ENCODE measurements at regions not wholly inside any gene's neighbourhood (a gene's known extent, or its start where the extent isn't known, plus 50 kb on each side); places are given as distances from the start of the nearest gene placed in this dataset.

DNA sequence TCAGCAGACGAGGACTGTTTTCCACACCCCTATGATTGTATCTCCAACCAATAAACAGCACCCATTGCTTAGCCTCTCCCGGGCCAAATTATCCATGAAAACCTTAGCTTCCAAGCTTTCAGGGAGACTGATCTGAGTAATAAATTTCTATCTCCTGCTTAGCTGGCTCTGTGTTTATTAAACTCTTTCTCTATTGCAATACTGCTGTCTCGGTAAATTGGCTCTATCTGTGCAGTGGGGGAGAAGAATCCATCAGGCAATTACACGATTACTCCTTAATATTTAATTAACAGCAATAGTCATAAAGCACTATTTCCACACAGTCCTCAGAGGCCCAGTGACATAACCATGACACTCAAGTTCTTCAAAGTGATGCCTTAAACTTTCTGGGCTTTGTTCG lies 1122.8 kb downstream of the TYW1 start:
- H3K27ac ChIP-seq = no peak overlapping the region
- no peak overlapping the region for H3K4me3 ChIP-seq
- DNase-seq = no peak
- ATAC-seq = no peak
- H3K36me3 ChIP-seq = no peaks in the 10 kb centered on the region
- H3K27me3 ChIP-seq (ENCODE audit: low read depth) = no peaks in the 10 kb centered on the region
- TF ChIP-seq CTCF (IDR thresholded peaks at IDR 0.05) = no peak
- no peaks in the 10 kb centered on the region for H3K4me1 ChIP-seq
- intact Hi-C loops (cut with DNase I) = no loop called here
- peaks cover 14% of the 10 kb centered on the region for H3K9me3 ChIP-seq

DNA sequence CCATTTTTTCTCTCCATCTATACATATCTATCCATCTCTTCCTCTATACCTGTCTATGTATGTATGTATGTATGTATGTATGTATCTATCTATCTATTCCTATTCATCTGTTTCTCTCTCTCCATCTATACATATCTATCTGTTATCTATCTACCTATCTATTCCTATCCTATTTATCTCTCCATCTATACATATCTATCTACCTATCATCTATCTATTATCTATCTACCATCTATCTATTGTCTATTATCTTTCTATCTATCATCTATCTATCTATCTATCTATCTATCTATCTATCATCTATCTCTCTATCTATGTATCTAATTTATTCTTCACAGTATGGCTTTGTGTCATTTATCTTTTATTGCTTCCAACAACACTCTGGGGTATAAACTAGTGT lies 1124.4 kb downstream of the TYW1 start:
- TF ChIP-seq CTCF (IDR thresholded peaks at IDR 0.05) = no peak
- DNase-seq (no peak), ATAC-seq (no peak)
- intact Hi-C loops (cut with DNase I) = no loop called here
- Histone ChIP-seq H3K4me1 (no peaks in the 10 kb centered on the region), H3K27ac (no peak overlapping the region), H3K9me3 (peaks cover 14% of the 10 kb centered on the region), H3K27me3 (ENCODE audit: low read depth) (no peaks in the 10 kb centered on the region), H3K36me3 (no peaks in the 10 kb centered on the region), H3K4me3 (no peak overlapping the region)

- Histone ChIP-seq H3K27ac (no peak overlapping the region), H3K9me3 (peaks cover 14% of the 10 kb centered on the region), H3K27me3 (ENCODE audit: low read depth) (no peaks in the 10 kb centered on the region), H3K36me3 (no peaks in the 10 kb centered on the region), H3K4me3 (no peak overlapping the region), H3K4me1 (no peaks in the 10 kb centered on the region)
- no peak for ATAC-seq
- TF ChIP-seq CTCF (IDR thresholded peaks at IDR 0.05) = no peak
- intact Hi-C loops (cut with DNase I) = no loop called here
- DNase-seq = no peak
Observed at GRCh38 chr7:68121655-68122054, 1125.0 kb downstream of the TYW1 start.

DNA sequence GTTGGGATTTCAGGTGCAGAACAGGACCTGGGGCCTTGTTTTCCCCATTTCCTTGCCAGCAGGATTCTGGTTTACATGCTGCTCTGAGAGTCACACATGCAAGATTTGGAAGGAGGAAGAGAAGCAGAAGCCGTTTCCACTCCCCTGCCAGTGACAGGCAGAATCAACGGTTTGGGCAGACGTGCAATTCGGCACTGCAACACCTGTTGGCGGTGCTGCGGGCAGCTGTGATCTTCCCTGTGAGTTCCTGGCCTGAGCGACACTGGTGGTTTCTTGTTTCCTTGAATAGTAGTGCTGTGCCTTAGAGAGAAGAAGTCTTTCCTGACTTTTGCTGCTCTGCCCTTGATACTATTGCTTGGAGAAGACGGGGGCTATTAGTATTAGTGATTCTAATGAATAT lies 1126.2 kb downstream of the TYW1 start:
- H3K36me3 ChIP-seq = no peaks in the 10 kb centered on the region
- DNase-seq = no peak
- H3K27me3 ChIP-seq (ENCODE audit: low read depth) = no peaks in the 10 kb centered on the region
- no peaks in the 10 kb centered on the region for H3K4me1 ChIP-seq
- TF ChIP-seq CTCF (IDR thresholded peaks at IDR 0.05) = no peak
- intact Hi-C loops (cut with DNase I) = no loop called here
- no peak overlapping the region for H3K4me3 ChIP-seq
- no peak for ATAC-seq
- no peak overlapping the region for H3K27ac ChIP-seq
- peaks cover 14% of the 10 kb centered on the region for H3K9me3 ChIP-seq

DNA sequence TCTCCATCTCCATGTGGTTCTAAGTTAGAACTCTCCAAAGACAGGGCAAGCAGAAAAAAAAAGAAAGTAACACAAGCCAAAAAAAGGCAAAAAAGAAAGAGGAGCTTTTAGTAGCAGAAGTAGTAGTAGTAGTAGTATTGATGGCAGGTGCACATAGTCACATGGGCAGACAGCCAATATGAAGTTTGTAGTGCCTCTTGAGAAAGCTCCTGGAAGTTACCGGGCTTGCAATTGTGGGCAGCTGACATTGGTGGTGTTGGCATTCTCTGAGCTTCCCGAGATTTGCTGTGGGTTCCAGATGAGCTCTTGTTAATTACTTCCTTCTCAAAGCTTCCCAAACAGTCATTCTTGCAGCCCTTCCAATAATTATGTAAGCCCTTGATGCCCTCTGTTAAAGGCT lies 1128.5 kb downstream of the TYW1 start:
- intact Hi-C loops (cut with DNase I) = no loop called here
- no peak for DNase-seq
- no peak for TF ChIP-seq CTCF (IDR thresholded peaks at IDR 0.05)
- no peaks in the 10 kb centered on the region for H3K9me3 ChIP-seq
- H3K4me1 ChIP-seq = no peaks in the 10 kb centered on the region
- no peaks in the 10 kb centered on the region for H3K27me3 ChIP-seq (ENCODE audit: low read depth)
- ATAC-seq = peak in 1 of 2 donors; percentile 39
- H3K4me3 ChIP-seq = no peak overlapping the region
- H3K36me3 ChIP-seq = no peaks in the 10 kb centered on the region
- H3K27ac ChIP-seq = no peak overlapping the region

GRCh38 chr7:68133045-68133444 lies 1136.4 kb downstream of the TYW1 start:
- peaks cover 4% of the 10 kb centered on the region for H3K27me3 ChIP-seq (ENCODE audit: low read depth)
- DNase-seq (no peak), ATAC-seq (no peak)
- no peaks in the 10 kb centered on the region for H3K36me3 ChIP-seq
- no peak overlapping the region for H3K27ac ChIP-seq
- no peak overlapping the region for H3K4me3 ChIP-seq
- intact Hi-C loops (cut with DNase I) = no loop called here
- no peaks in the 10 kb centered on the region for H3K9me3 ChIP-seq
- TF ChIP-seq CTCF (IDR thresholded peaks at IDR 0.05) = no peak
- H3K4me1 ChIP-seq = no peaks in the 10 kb centered on the region

All from lower lobe of right lung (tissue), 2 donors.